ENCODE measurements at regions not wholly inside any gene's neighbourhood (a gene's known extent, or its start where the extent isn't known, plus 50 kb on each side); places are given as distances from the start of the nearest gene placed in this dataset.
"Not testable (repeated sequence)": the region's sequence is repeated elsewhere in the genome, so short reads cannot be mapped to it uniquely, and the experiment has no call there.

GRCh38 chr4:19262467-19262866, 989.2 kb upstream of the SLIT2 start:
- no peak for DNase-seq
- intact Hi-C loops (cut with DNase I), result no loop called here

- no peak for DNase-seq
- intact Hi-C loops (cut with DNase I), result no loop called here
These were observed 991.4 kb upstream of the SLIT2 start for GRCh38 chr4:19260346-19260745.

GRCh38 chr4:19259920-19260319, 991.8 kb upstream of the SLIT2 start:
- DNase-seq, result no peak
- intact Hi-C loops (cut with DNase I), result no loop called here

- intact Hi-C loops (cut with DNase I), result no loop called here
- DNase-seq, result no peak
These were observed 994.9 kb upstream of the SLIT2 start for GRCh38 chr4:19256823-19257222.

GRCh38 chr4:19254486-19254885, 997.2 kb upstream of the SLIT2 start:
- intact Hi-C loops (cut with DNase I), result no loop called here
- DNase-seq, result no peak

GRCh38 chr4:19248023-19248422, 1003.7 kb upstream of the SLIT2 start:
- intact Hi-C loops (cut with DNase I), result no loop called here
- DNase-seq, result no peak

- intact Hi-C loops (cut with DNase I), result no loop called here
- DNase-seq, result no peak
These were observed 1009.8 kb upstream of the SLIT2 start for GRCh38 chr4:19241895-19242294.

- intact Hi-C loops (cut with DNase I), result no loop called here
- no peak for DNase-seq
These were observed 1012.1 kb upstream of the SLIT2 start for GRCh38 chr4:19239565-19239964.

GRCh38 chr4:19236473-19236872, 1015.2 kb upstream of the SLIT2 start:
- intact Hi-C loops (cut with DNase I), result no loop called here
- DNase-seq, result no peak

GRCh38 chr4:19230906-19231545, 1020.7 kb upstream of the SLIT2 start:
- DNase-seq, result no peak
- intact Hi-C loops (cut with DNase I), result no loop called here

- DNase-seq, result no peak
- intact Hi-C loops (cut with DNase I), result loop anchor here (10.0 kb wide), 1 partner anchor 1017 kb away; no protein-coding TSS in a partner anchor
These were observed 1024.0 kb upstream of the SLIT2 start for GRCh38 chr4:19227701-19228100.

GRCh38 chr4:19224820-19225219, 1026.9 kb upstream of the SLIT2 start:
- intact Hi-C loops (cut with DNase I), result loop anchor here (10.0 kb wide), 1 partner anchor 1020 kb away; no protein-coding TSS in a partner anchor
- DNase-seq, result no peak

GRCh38 chr4:19216476-19216875, 1035.2 kb upstream of the SLIT2 start:
- DNase-seq, result no peak
- intact Hi-C loops (cut with DNase I), result no loop called here

- no peak for DNase-seq
- intact Hi-C loops (cut with DNase I), result no loop called here
These were observed 1037.0 kb upstream of the SLIT2 start for GRCh38 chr4:19214591-19215186.

- intact Hi-C loops (cut with DNase I), result no loop called here
- no peak for DNase-seq
These were observed 1038.3 kb upstream of the SLIT2 start for GRCh38 chr4:19213388-19213787.

- intact Hi-C loops (cut with DNase I), result no loop called here
- no peak for DNase-seq
These were observed 1045.9 kb upstream of the SLIT2 start for GRCh38 chr4:19205853-19206252.

GRCh38 chr4:19197838-19198237, 1053.9 kb upstream of the SLIT2 start:
- DNase-seq; intact Hi-C loops (cut with DNase I): not testable (repeated sequence)

- DNase-seq, result no peak
- intact Hi-C loops (cut with DNase I), result no loop called here
These were observed 1056.0 kb upstream of the SLIT2 start for GRCh38 chr4:19195696-19196095.

GRCh38 chr4:19194672-19195071, 1057.0 kb upstream of the SLIT2 start:
- DNase-seq, result no peak
- intact Hi-C loops (cut with DNase I), result no loop called here

- no peak for DNase-seq
- intact Hi-C loops (cut with DNase I), result no loop called here
These were observed 1058.3 kb upstream of the SLIT2 start for GRCh38 chr4:19193274-19193981.

Measured in head of caudate nucleus (tissue), 42 donors.